HG03460 (cell line): ENCODE measurements at regions not wholly inside any gene's neighbourhood (a gene's known extent, or its start where the extent isn't known, plus 50 kb on each side); places are given as distances from the start of the nearest gene placed in this dataset.

Experiments used
- ATAC-seq: cut with Tn5 transposase; IDR thresholded peaks from one replicate; pipeline ENCODE4 v1.9.1; 2021; ENCODE audit not compliant: unreplicated experiment

GRCh38 chr2:23241121-23241520, 143.9 kb upstream of the KLHL29 start:
- no peak for ATAC-seq

DNA sequence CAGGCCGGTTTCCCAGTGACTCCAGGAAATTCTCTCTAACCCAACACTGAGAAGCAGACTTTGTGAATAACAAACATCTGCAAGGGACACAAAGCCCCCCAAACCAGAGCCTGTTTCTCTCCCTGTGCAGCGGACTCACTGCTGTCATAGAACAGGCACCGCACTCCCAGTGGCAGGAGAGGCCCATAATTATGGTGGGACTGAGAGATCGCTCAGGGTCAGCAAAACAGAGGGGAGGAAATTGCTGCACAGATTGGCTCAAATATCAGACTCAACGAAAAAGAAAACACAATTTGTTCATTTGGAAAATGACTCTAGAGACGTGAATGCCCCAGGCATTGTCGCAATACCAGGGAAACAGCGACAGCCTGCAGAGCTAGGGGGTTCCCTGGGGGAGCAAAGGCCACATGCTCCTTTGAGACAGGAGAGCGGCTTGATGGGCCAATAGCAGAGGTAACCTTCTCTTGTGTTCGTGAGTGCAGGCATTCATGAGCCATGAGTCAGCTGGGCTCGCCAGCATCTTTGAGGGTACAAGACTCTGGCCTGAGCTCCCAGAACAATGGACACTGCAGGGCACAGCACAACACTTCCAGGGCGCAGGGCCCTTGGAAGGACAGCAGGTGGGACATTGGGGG, 143.3 kb upstream of the KLHL29 start:
- no peak for ATAC-seq

DNA sequence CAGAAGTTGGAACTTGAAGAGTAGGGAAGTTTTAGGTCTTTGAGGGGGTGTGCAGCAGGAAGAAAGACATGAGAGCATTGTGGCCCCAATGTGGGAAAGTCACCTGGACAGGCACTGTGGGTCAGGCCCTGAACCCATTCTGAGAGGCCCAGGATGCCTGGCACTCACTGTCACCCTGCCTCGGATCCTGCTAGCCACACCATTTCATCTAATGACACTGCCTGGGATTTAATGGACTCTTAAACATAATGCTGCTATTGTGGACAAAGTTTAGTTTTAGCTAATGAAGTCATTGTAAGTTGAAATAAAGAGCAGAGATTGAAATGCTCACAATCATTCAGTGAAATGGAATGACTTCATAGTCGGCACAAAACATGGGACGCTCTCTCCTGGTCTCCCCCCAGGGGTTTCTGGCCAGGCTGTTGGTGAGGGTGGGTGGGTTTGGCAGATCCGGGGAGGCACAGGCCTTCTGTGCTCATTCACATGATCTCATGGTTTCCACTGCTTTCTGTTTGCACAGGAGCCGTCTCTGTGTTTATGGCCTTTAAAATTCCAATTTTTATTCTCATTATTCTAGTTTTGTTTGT, 141.8 kb upstream of the KLHL29 start:
- ATAC-seq = no peak

GRCh38 chr2:23244617-23245016, 140.4 kb upstream of the KLHL29 start:
- ATAC-seq = no peak

DNA sequence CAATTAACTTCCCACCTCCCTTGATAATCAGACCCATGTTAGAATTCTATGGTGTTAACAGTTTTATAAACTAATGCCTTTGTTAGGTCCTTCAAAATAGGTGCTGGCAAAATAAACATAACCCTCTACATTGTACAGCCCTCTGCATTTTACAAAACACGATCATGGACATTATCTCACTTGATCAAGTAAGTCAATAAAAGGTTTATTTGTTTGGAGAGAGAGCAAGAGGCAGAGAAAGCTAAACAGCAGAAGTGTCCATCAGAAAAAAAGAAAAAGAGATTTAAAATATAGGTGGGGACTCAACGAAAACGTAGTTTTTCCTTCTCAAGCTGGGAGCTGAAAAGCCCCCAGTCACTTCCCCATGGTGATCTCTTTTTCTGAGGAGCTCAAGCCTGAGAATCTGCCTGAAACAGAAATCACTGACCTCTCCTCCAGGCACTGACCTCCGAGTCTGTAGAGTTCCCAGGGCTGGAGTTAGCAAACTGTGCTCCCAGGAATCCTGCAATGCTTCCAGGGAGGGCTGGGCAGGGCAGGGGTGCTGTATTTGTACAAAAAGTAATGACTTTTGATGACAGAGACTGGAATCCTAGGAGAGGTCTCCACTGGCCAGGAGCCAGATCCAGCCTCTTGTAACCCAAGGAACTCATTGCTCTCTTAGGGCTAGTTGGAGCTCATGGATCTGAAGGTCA, 137.8 kb upstream of the KLHL29 start:
- ATAC-seq = no peak

DNA sequence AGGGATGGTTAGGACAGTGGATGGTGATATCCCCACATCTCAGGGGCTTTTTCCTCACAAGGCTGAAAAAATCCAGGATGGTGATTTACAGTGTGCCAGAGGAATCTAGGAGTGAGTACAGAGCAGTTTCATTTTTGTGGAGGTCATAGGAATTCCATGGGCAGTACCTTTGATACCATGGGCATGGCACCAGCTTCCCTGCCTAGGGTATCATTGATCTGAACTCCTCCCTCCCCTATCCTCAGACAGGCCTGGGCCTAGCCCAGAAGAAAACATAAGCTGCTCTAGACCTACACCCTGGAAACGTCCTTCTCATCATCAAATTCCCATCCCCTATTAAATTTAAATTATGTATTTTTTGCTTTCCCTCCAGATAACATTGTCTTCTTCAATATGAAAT, 136.3 kb upstream of the KLHL29 start:
- no peak for ATAC-seq

- no peak for ATAC-seq
These were observed 135.6 kb upstream of the KLHL29 start for GRCh38 chr2:23249348-23249747.

DNA sequence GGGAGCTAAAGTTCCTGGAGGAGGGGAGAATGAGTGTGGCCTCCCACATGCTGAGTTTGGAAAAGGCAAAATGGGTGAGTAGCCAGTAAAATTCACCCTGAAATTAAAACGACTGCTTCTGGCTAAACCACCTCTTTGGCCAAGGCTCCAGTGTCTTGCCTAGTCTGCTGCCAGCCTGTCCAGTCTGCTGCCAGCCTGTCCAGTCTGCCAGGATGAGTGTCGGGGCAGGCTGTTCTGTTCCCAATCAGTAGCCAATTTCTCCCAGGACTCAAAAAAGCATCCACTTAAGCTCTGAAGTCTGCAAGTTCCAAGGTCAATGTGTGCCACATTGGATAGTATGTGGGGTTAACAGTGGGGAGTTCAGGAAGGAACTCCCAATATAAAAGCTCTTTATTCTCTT, 134.6 kb upstream of the KLHL29 start:
- ATAC-seq = no peak

DNA sequence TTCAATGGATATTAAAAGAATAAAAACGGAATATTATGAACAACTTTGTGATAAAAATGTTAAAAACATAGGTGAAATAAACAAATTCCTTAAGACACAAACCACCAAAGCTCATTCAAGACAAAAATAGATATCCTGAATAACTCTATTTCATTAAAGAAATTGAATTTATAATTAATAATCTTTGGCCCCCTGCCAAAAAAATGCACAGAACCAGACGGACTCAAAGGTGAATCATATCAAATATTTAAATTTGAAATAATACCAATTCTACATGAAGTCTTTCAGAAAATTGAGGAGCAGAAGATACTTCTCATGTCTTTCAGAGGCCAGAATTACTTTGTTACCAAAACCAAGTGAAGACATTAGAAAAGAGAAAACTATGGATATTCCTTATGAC, 128.3 kb upstream of the KLHL29 start:
- ATAC-seq = no peak

- no peak for ATAC-seq
These were observed 124.4 kb upstream of the KLHL29 start for GRCh38 chr2:23260621-23261020.

- ATAC-seq = no peak
These were observed 116.3 kb upstream of the KLHL29 start for GRCh38 chr2:23268467-23269263.

DNA sequence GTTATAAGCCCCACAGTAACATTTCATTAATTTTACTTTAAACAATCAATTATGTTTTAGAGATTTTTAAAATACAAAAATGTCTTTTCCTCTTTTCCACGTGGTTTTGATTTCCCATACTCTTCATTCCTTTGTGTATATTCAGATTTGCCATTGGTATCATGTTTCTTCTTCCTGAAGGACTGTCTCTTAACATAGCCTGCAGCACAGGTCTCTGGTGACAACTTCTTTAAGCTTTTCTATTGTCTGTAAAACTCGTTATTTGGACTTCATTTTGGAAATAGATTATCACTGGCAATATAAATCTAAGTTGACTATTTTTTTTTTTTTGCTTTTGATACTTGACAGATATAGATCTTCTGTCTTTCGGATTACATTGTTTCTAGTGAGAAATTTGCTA, 115.2 kb upstream of the KLHL29 start:
- ATAC-seq = no peak

DNA sequence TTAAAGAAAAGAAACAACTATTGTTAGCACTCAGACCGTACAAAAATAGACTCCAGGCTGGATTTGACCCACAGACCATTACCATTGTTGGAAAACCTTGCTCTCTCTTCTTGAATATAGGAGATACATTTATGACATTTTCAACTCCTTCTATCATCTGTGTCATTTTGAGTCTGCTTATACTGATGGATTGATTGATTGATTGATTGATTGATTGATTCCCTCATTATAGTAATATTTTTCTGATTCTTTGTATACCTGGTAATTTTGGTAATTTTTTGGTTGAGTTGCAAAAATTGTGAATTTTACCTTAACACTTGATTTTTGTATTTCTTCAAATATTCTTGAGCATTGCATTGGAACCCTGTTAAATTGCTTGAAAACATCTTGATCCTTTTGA, 114.2 kb upstream of the KLHL29 start:
- no peak for ATAC-seq

- no peak for ATAC-seq
These were observed 113.7 kb upstream of the KLHL29 start for GRCh38 chr2:23271230-23271629.

- ATAC-seq = no peak
These were observed 111.2 kb upstream of the KLHL29 start for GRCh38 chr2:23273786-23274185.

DNA sequence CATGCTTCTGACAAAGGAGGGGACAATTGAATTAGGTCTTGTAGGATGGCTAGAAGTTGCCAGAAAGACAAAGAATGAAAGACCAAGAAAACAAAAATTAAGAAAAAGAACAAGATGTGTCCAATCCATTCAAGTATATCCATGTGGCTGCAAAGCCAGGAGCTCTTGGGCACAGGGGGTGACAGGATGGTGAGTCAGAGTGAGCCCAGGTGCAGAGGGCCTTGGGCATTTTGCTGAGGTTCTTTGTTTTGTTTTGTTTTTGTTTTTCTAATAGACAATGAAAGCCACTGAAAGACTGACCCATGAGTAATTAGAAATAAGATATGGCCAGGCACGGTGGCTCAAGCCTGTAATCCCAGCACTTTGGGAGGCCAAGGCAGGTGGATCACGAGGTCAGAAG, 104.6 kb upstream of the KLHL29 start:
- ATAC-seq = no peak

DNA sequence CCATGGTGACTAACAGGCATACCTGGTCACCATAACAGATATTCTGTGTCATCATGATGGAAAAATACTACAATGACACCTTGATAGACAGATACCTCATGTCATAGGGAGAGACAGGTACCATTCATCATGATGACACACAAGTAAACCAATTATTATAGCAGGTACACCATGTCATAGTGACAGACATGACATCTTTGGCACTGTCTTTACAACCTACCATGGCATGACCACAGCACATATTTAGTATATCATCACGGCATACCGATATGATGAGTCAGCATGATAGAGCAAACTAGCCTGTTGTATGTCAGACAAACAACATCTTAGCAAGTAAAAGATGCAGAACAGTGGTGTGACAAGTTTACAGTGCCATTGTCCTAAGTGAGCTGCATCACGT, 101.3 kb upstream of the KLHL29 start:
- ATAC-seq = no peak

GRCh38 chr2:23285091-23285800, 99.7 kb upstream of the KLHL29 start:
- ATAC-seq = no peak

DNA sequence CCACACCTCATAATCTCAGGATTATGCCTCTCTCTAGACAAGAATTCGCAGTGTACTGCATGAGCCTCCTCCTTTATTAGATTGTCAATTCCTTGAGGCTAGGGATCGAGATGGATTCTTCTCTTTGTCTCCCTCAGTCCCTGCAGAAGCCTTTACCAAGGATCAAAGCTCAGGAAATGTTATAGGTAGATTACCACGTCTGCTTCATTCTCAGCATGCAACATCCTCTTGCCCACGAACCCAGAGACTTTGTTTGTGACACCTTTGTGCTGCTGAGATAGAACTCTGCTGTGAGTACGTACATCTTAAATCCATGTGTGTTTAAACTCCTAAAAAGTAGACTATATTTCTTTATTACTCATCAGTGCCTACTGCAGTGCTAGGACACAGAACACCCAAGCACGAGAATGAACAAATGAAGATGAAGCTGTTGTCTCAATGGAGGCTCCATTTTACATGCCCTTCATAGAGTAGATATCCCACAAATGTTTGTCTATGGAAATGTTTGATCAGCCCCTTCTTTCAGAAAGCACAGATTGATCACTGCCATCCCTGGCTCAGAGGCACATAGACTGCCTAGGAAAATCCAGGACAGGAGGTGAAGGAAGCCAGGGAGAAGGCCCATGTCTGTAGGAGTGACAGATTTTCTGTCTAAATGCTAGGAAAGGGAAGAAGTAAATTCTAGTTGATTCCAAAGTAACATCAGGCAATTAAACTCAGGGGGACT, 98.8 kb upstream of the KLHL29 start:
- no peak for ATAC-seq
